A673 (cell line): ENCODE measurements at regions not wholly inside any gene's neighbourhood (a gene's known extent, or its start where the extent isn't known, plus 50 kb on each side); places are given as distances from the start of the nearest gene placed in this dataset.
A peak's percentile ranks its signal among the peaks of the same experiment; 100 is the strongest.

Source experiments
- BruUV-seq: library from RNA; stranded (reverse); fragments of 400-500 nt; replicated peaks from 2 replicates; lab custom pipeline; 2021; lab: Mats Ljungman, UMichigan
- CTCF ChIA-PET: fragments of 300-600 bp; sonication (Branson Sonifier 250); formaldehyde crosslinking; loops from one replicate; lab custom pipeline; 2022; ENCODE audit warnings: antibody characterized with exemption; lab: Charles Lee
- POLR2A ChIA-PET: fragments of 300-600 bp; sonication (Branson Sonifier 250); formaldehyde crosslinking; loops from one replicate; lab custom pipeline; 2022; ENCODE audit warnings: antibody characterized with exemption; ENCODE audit not compliant: low non-redundant PET; lab: Charles Lee
- DNase-seq: peaks from one replicate; pipeline ENCODE4 v3.0.0-alpha.2; 2015; ENCODE audit warnings: low spot score
- H3K27ac ChIP-seq: fragments of 200-600 bp; sonication (generic); 2 replicates; pipeline ENCODE4 v1.5.1; 2016; ENCODE audit warnings: mixed run types, low read depth, mild to moderate bottlenecking, mixed read lengths, antibody characterized with exemption, low read length; ENCODE audit not compliant: poor library complexity, severe bottlenecking
- H3K27me3 ChIP-seq: fragments of 200-600 bp; sonication (generic); replicated peaks from 2 replicates; pipeline ENCODE4 v1.6.1; 2017; ENCODE audit warnings: mixed run types, low read depth, mild to moderate bottlenecking, mixed read lengths, antibody characterized with exemption, low read length; ENCODE audit not compliant: insufficient read depth, poor library complexity
- H3K36me3 ChIP-seq: fragments of 200-600 bp; sonication (generic); 2 replicates; pipeline ENCODE4 v1.6.1; 2016; ENCODE audit warnings: mixed run types, mild to moderate bottlenecking, mixed read lengths, antibody characterized with exemption, low read length; ENCODE audit not compliant: insufficient read depth, poor library complexity, severe bottlenecking
- H3K4me1 ChIP-seq: fragments of 200-600 bp; sonication (generic); 2 replicates; pipeline ENCODE4 v1.6.1; 2017; ENCODE audit warnings: mixed run types, mild to moderate bottlenecking, mixed read lengths, antibody characterized with exemption, low read length; ENCODE audit not compliant: insufficient read depth, poor library complexity, severe bottlenecking
- H3K4me3 ChIP-seq: fragments of 200-600 bp; sonication (generic); 2 replicates; pipeline ENCODE4 v1.5.1; 2016; ENCODE audit warnings: low read depth, mixed run types, mild to moderate bottlenecking, mixed read lengths, low read length; ENCODE audit not compliant: poor library complexity, severe bottlenecking
- H3K9me3 ChIP-seq: fragments of 200-600 bp; sonication (generic); 2 replicates; pipeline ENCODE4 v1.6.1; 2016; ENCODE audit warnings: mixed run types, low read depth, mild to moderate bottlenecking, mixed read lengths, antibody characterized with exemption, low read length; ENCODE audit not compliant: poor library complexity, severe bottlenecking
- EZH2 ChIP-seq: fragments of 200-600 bp; sonication (generic); IDR thresholded peaks from 2 replicates; pipeline ENCODE4 v1.6.1; 2017; ENCODE audit warnings: borderline replicate concordance, low read depth, mild to moderate bottlenecking, mixed read lengths, antibody characterized with exemption, low read length; ENCODE audit not compliant: poor library complexity, severe bottlenecking
- intact Hi-C: fragments of 100-400 bp; cut with micrococcal nuclease; formaldehyde crosslinking; loops from one replicate; pipeline ENCODE4 v1.10.0; 2022; ENCODE audit not compliant: unreplicated experiment
- TF ChIP-seq, protein P1 (sequence below): fragments of 300-800, 200-600 bp; sonication (generic); conservative IDR thresholded peaks from 2 replicates; pipeline ENCODE4 v1.5.1; 2017; ENCODE audit warnings: low read depth, mild to moderate bottlenecking, antibody characterized with exemption, low read length, moderate library complexity, mixed read lengths

DNA sequence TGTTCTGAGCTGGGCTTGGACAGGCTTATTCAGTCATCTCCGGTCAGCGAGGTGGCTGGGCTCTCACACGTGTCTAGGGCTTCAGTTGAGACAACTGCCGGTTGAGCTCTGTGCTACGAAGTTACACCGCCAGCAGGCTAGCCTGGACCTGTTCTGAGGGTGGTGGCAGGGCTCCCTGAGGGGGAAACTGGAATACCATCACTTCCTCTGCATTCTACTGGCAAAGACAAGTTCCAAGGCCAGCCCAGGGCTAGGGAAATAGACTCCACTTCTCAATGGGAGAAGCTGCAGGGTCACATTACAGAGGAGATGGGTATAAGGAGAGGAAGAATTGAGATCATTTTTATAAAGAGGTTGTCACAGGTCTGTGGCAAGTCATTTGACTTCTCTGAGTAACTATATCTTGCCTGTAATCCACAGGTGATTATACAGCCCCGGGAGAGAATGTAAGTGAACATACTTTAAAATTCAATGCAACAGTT is 106.8 kb upstream of the IL12A start:
- H3K4me1 ChIP-seq = peaks cover 26% of the 10 kb centered on the region
- no peak overlapping the region for H3K27ac ChIP-seq
- TF ChIP-seq, protein P1, sequence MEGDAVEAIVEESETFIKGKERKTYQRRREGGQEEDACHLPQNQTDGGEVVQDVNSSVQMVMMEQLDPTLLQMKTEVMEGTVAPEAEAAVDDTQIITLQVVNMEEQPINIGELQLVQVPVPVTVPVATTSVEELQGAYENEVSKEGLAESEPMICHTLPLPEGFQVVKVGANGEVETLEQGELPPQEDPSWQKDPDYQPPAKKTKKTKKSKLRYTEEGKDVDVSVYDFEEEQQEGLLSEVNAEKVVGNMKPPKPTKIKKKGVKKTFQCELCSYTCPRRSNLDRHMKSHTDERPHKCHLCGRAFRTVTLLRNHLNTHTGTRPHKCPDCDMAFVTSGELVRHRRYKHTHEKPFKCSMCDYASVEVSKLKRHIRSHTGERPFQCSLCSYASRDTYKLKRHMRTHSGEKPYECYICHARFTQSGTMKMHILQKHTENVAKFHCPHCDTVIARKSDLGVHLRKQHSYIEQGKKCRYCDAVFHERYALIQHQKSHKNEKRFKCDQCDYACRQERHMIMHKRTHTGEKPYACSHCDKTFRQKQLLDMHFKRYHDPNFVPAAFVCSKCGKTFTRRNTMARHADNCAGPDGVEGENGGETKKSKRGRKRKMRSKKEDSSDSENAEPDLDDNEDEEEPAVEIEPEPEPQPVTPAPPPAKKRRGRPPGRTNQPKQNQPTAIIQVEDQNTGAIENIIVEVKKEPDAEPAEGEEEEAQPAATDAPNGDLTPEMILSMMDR = no peak
- TF ChIP-seq EZH2 = no peak
- H3K4me3 ChIP-seq = no peak overlapping the region
- intact Hi-C loops = loop anchor here (2.0 kb wide), 1 partner anchor 53 kb away; no protein-coding TSS in a partner anchor
- DNase-seq = no peak
- ChIA-PET POLR2A (interaction anchor here (1.0 kb wide), 1 partner anchor 22 kb away, joined by 6 read pairs; no protein-coding TSS in a partner anchor), CTCF (no interaction called here)
- H3K27me3 ChIP-seq = peaks cover 19% of the 10 kb centered on the region
- H3K36me3 ChIP-seq = no peaks in the 10 kb centered on the region
- no TSS peak for BruUV-seq
- no peaks in the 10 kb centered on the region for H3K9me3 ChIP-seq

- CTCF ChIA-PET = no interaction called here
- H3K27ac ChIP-seq = no peak overlapping the region
Observed at GRCh38 chr3:159882367-159882766, 106.3 kb upstream of the IL12A start.

GRCh38 chr3:159882790-159883779 is 105.5 kb upstream of the IL12A start:
- POLR2A ChIA-PET = no interaction called here

More at GRCh38 chr3:159882367-159882766, 106.3 kb upstream of the IL12A start:
- no peak for DNase-seq
- peaks cover 19% of the 10 kb centered on the region for H3K27me3 ChIP-seq
- no peaks in the 10 kb centered on the region for H3K36me3 ChIP-seq
- TF ChIP-seq, protein P1 = no peak
- no peak for TF ChIP-seq EZH2
- BruUV-seq = no TSS peak
- no peak overlapping the region for H3K4me3 ChIP-seq
- POLR2A ChIA-PET = interaction anchor here (1.0 kb wide), 1 partner anchor 23 kb away, joined by 6 read pairs; no protein-coding TSS in a partner anchor
- peaks cover 26% of the 10 kb centered on the region for H3K4me1 ChIP-seq
- H3K9me3 ChIP-seq = no peaks in the 10 kb centered on the region
- intact Hi-C loops = no loop called here

More at GRCh38 chr3:159882790-159883779, 105.5 kb upstream of the IL12A start:
- Histone ChIP-seq H3K36me3 (no peaks in the 10 kb centered on the region), H3K9me3 (no peaks in the 10 kb centered on the region), H3K27ac (no peak overlapping the region), H3K4me3 (no peak overlapping the region), H3K4me1 (peaks cover 26% of the 10 kb centered on the region), H3K27me3 (peaks cover 19% of the 10 kb centered on the region)
- CTCF ChIA-PET = interaction anchor here (1.0 to 3.9 kb wide), 2 partner anchors 54 to 123 kb away, joined by 3 to 29 read pairs; no protein-coding TSS in a partner anchor
- DNase-seq = peak; percentile 78
- TF ChIP-seq, protein P1 = no peak
- TF ChIP-seq EZH2 = no peak
- no TSS peak for BruUV-seq
- intact Hi-C loops = no loop called here
